HUES64 (cell line): ENCODE measurements at regions not wholly inside any gene's neighbourhood (a gene's known extent, or its start where the extent isn't known, plus 50 kb on each side); places are given as distances from the start of the nearest gene placed in this dataset.

Experiments used
- H3K27ac ChIP-seq: 2 replicates; pipeline ENCODE4 v1.7.0; 2013; ENCODE audit warnings: low read depth, low read length, inconsistent platforms
- H3K27me3 ChIP-seq: 2 replicates; pipeline ENCODE4 v1.6.1; 2013; ENCODE audit warnings: mild to moderate bottlenecking, low read length; ENCODE audit not compliant: insufficient read depth
- H3K36me3 ChIP-seq: 2 replicates; pipeline ENCODE4 v1.6.1; 2013; ENCODE audit warnings: mild to moderate bottlenecking, low read length; ENCODE audit not compliant: insufficient read depth
- H3K4me1 ChIP-seq: 2 replicates; pipeline ENCODE4 v1.6.1; 2013; ENCODE audit warnings: mild to moderate bottlenecking, low read length, moderate library complexity; ENCODE audit not compliant: insufficient read depth
- H3K4me3 ChIP-seq: 2 replicates; pipeline ENCODE4 v1.5.1; 2013; ENCODE audit warnings: mild to moderate bottlenecking, low read length, moderate library complexity
- H3K9ac ChIP-seq: 2 replicates; pipeline ENCODE4 v1.6.1; 2013; ENCODE audit warnings: mild to moderate bottlenecking, low read depth, low read length
- H3K9me3 ChIP-seq: 2 replicates; pipeline ENCODE4 v1.6.1; 2013; ENCODE audit warnings: low read depth, low read length; ENCODE audit not compliant: insufficient read depth
- WGBS: fragments of 150-250, 120-280 bp; methylation state at CpG from one replicate; pipeline ENCODE4 v1.1.7; 2013; ENCODE audit warnings: missing lambda C conversion rate; 5-methylcytosine and 5-hydroxymethylcytosine counted together

- H3K9me3 ChIP-seq = peaks cover 93% of the 10 kb centered on the region
- no peaks in the 10 kb centered on the region for H3K27me3 ChIP-seq
- 64% methylated on average over 4 of the region's 4 CpGs for WGBS
- H3K27ac ChIP-seq = no peak overlapping the region
- H3K9ac ChIP-seq = no peak overlapping the region
- H3K4me1 ChIP-seq = no peaks in the 10 kb centered on the region
- H3K4me3 ChIP-seq = no peak overlapping the region
- no peaks in the 10 kb centered on the region for H3K36me3 ChIP-seq
Observed at GRCh38 chr22:47248925-47249324, 486.5 kb downstream of the TBC1D22A start.

- H3K9me3 ChIP-seq = peaks cover 94% of the 10 kb centered on the region
- H3K27me3 ChIP-seq = no peaks in the 10 kb centered on the region
- no peak overlapping the region for H3K9ac ChIP-seq
- no peak overlapping the region for H3K27ac ChIP-seq
- no peaks in the 10 kb centered on the region for H3K4me1 ChIP-seq
- WGBS = 78% methylated on average over 12 of the region's 12 CpGs
- no peaks in the 10 kb centered on the region for H3K36me3 ChIP-seq
- no peak overlapping the region for H3K4me3 ChIP-seq
Observed at GRCh38 chr22:47247579-47248240, 485.3 kb downstream of the TBC1D22A start.

- Histone ChIP-seq H3K4me1 (no peaks in the 10 kb centered on the region), H3K9ac (no peak overlapping the region), H3K9me3 (peaks cover 95% of the 10 kb centered on the region), H3K27ac (no peak overlapping the region), H3K27me3 (no peaks in the 10 kb centered on the region), H3K4me3 (no peak overlapping the region), H3K36me3 (no peaks in the 10 kb centered on the region)
- WGBS = 78% methylated on average over 7 of the region's 7 CpGs
Observed at GRCh38 chr22:47245786-47246185, 483.3 kb downstream of the TBC1D22A start.

GRCh38 chr22:47245286-47245685, 482.8 kb downstream of the TBC1D22A start:
- Histone ChIP-seq H3K27me3 (no peaks in the 10 kb centered on the region), H3K9me3 (peaks cover 95% of the 10 kb centered on the region), H3K4me3 (no peak overlapping the region), H3K9ac (no peak overlapping the region), H3K27ac (no peak overlapping the region), H3K4me1 (no peaks in the 10 kb centered on the region), H3K36me3 (no peaks in the 10 kb centered on the region)
- 44% methylated on average over 3 of the region's 3 CpGs for WGBS

DNA sequence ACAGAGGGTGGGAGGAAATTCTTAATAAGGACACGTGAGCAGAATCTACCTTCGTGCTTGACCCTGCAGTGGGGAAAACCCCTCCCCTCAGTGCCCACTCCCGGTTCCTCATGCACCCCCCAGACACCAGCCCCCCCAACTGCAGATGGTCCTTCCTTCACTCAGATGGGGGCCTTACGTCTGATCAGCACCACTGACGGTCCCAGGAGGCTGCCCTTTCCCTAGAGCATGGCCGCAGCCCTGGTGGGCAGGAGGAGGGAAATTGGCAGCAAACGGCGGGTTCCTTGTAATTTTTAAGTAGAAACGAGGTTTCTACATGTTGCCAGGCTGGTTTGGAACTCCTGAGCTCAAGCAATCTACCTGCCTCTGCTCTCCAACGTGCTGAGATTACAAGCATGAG, 477.7 kb downstream of the TBC1D22A start:
- no peak overlapping the region for H3K9ac ChIP-seq
- H3K27me3 ChIP-seq = no peaks in the 10 kb centered on the region
- peaks cover 96% of the 10 kb centered on the region for H3K9me3 ChIP-seq
- H3K4me3 ChIP-seq = no peak overlapping the region
- no peaks in the 10 kb centered on the region for H3K4me1 ChIP-seq
- no peak overlapping the region for H3K27ac ChIP-seq
- H3K36me3 ChIP-seq = no peaks in the 10 kb centered on the region
- 67% methylated on average over 10 of the region's 10 CpGs for WGBS

GRCh38 chr22:47239474-47239860, 477.0 kb downstream of the TBC1D22A start:
- H3K27me3 ChIP-seq = no peaks in the 10 kb centered on the region
- no peak overlapping the region for H3K27ac ChIP-seq
- H3K9me3 ChIP-seq = peaks cover 96% of the 10 kb centered on the region
- no peaks in the 10 kb centered on the region for H3K4me1 ChIP-seq
- no peak overlapping the region for H3K4me3 ChIP-seq
- H3K9ac ChIP-seq = no peak overlapping the region
- no peaks in the 10 kb centered on the region for H3K36me3 ChIP-seq
- 75% methylated on average over 6 of the region's 6 CpGs for WGBS

DNA sequence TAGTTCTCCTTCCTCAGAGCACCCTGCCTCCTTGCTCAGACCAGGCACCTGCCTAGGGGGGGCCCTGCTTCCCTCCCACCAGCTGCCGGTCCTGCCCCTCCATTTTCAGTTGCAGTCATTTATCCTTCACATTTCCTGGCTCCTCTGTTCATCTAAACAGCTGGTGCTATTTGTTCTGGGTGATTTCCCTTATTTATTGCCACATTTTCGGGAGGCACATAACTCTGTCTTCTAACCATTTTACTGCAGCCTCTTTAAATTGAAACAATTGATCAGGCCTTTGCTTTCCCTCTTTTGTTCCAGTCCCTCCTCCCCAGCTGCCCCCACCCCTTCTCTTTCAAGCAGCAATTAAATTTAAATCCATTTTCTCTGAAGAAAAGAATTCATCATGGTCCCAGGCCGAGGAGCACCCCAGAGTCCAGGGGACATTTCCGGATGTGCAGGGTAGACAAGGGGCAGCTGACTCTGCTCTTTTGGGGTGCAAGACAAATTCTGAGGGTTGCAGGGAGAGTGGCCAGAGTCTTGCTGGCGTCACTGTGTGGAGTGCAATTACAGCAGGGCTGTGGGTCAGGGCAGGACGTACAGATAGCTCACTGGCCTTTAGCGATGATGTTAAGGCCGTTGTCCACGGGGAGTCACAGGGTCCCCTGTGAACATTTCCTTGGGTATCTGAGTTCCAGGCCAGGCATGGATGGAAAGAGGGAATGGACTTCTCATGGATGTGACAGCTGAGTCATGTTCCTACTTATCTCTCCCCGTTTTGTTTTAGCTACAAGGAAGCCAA, 476.4 kb downstream of the TBC1D22A start:
- no peak overlapping the region for H3K27ac ChIP-seq
- H3K27me3 ChIP-seq = no peaks in the 10 kb centered on the region
- H3K9ac ChIP-seq = no peak overlapping the region
- H3K4me1 ChIP-seq = no peaks in the 10 kb centered on the region
- no peak overlapping the region for H3K4me3 ChIP-seq
- H3K9me3 ChIP-seq = peaks cover 95% of the 10 kb centered on the region
- 86% methylated on average over 10 of the region's 10 CpGs for WGBS
- H3K36me3 ChIP-seq = no peaks in the 10 kb centered on the region

- Histone ChIP-seq H3K9me3 (peaks cover 95% of the 10 kb centered on the region), H3K4me1 (no peaks in the 10 kb centered on the region), H3K4me3 (no peak overlapping the region), H3K27ac (no peak overlapping the region), H3K36me3 (no peaks in the 10 kb centered on the region), H3K9ac (no peak overlapping the region), H3K27me3 (no peaks in the 10 kb centered on the region)
- WGBS = 67% methylated on average over 7 of the region's 7 CpGs
Observed at GRCh38 chr22:47237890-47238480, 475.5 kb downstream of the TBC1D22A start.

DNA sequence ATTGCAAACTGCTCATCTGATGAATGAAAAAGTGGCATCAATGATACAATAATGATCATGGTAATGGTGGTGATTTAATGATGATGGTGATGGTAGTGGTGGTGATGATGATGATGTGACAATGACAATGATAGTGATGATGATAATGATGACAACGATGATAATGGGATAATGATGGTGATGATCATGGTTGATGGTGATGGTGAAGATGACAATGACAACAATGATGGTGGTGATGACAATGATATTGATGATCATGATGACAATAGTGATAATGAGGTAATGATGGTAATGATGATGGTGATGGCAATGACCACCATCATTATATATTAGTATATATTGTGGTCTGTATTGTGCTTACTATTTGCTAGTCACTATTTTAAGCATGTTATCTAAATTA, 474.3 kb downstream of the TBC1D22A start:
- Histone ChIP-seq H3K9me3 (peaks cover 96% of the 10 kb centered on the region), H3K27ac (no peak overlapping the region), H3K9ac (no peak overlapping the region), H3K36me3 (no peaks in the 10 kb centered on the region), H3K4me3 (no peak overlapping the region), H3K4me1 (no peaks in the 10 kb centered on the region), H3K27me3 (no peaks in the 10 kb centered on the region)
- 83% methylated on average over 1 of the region's 1 CpG for WGBS

DNA sequence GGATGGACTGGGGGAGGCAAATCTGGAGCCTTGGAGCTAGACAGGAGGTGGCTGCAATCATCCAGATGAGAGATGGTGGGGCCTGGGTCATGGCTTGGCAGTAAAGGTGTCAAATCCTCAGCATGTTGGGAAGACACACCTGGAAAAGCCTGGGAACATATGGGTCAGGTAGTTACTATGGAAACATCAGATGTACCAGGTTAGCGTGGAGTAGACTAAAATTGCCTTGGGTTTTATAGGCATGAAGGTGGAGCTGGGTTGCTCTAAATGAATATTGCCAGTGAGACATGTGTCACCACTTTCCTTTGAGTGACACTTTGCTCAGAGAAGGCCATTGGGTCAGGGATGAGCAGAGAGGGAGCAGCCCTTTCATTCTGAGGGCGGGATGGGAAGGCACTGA, 473.7 kb downstream of the TBC1D22A start:
- no peaks in the 10 kb centered on the region for H3K4me1 ChIP-seq
- 51% methylated on average over 2 of the region's 2 CpGs for WGBS

More for the DNA sequence above, 473.7 kb downstream of the TBC1D22A start:
- Histone ChIP-seq H3K4me3 (no peak overlapping the region), H3K36me3 (no peaks in the 10 kb centered on the region), H3K27ac (no peak overlapping the region), H3K9me3 (peaks cover 96% of the 10 kb centered on the region), H3K9ac (no peak overlapping the region), H3K27me3 (no peaks in the 10 kb centered on the region)
